Breast epithelium (tissue), 3 donors: ENCODE measurements at regions not wholly inside any gene's neighbourhood (a gene's known extent, or its start where the extent isn't known, plus 50 kb on each side); places are given as distances from the start of the nearest gene placed in this dataset.

Experiments
- CTCF ChIP-seq, 3 donors: fragments of 450-650 bp; IDR thresholded peaks; one replicate each; pipeline ENCODE4 v1.5.1; 2016 to 2017; ENCODE audit warnings: antibody characterized with exemption in 3 of 3, mild to moderate bottlenecking in 3 of 3, moderate library complexity in 3 of 3
- POLR2A ChIP-seq: fragments of 450-650 bp; IDR thresholded peaks from one replicate; pipeline ENCODE4 v1.6.1; 2016; ENCODE audit warnings: antibody characterized with exemption, mild to moderate bottlenecking, moderate library complexity
- POLR2AphosphoS5 ChIP-seq, 3 donors: sonication (generic); formaldehyde crosslinking; IDR thresholded peaks; one replicate each; pipeline ENCODE4 v1.6.1; 2017; ENCODE audit warnings: antibody characterized with exemption in 3 of 3

GRCh38 chr6:169005166-169005565 is 248.5 kb downstream of the THBS2 start:
- TF ChIP-seq CTCF (IDR thresholded peaks at IDR 0.05) (no peak), POLR2AphosphoS5 (IDR thresholded peaks at IDR 0.05) (no peak), POLR2A (no peak)
